Epithelial cell of esophagus (primary cell): ENCODE measurements at regions not wholly inside any gene's neighbourhood (a gene's known extent, or its start where the extent isn't known, plus 50 kb on each side); places are given as distances from the start of the nearest gene placed in this dataset.

Experiments used
- DNase-seq: peaks from one replicate; pipeline ENCODE4 v3.0.0; 2010; ENCODE audit warnings: low read depth
- H3K4me3 ChIP-seq: 2 replicates; pipeline ENCODE4 v1.5.1; 2011; ENCODE audit warnings: mild to moderate bottlenecking, low read length, control low read depth
- TF ChIP-seq, protein P1 (sequence below): IDR thresholded peaks from 2 replicates; pipeline ENCODE4 v1.5.1; 2011; ENCODE audit warnings: low read depth, mild to moderate bottlenecking, low read length, control low read depth, inconsistent platforms; ENCODE audit not compliant: insufficient read depth; ENCODE audit errors: missing control alignments

DNA sequence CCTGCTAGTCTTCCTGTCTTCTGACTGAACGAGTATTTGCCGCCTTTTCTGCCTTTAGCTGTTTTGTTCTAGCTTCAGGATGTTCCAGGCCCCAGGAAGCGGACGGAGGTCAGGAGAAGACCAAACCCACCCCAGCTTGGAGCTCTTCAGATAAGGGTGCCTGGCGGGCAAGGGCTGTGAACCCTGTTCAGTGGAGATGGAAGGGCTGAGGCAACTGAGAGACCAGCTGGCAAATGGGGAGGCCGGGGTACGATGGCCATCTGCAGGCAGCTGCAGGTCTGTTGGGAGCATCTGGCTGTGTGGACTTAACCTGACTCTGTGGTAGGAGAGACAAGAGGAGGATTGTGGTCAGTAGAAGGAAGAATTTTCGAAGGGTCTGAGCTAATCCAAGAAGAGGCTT is 95.6 kb downstream of the CHST1 start:
- H3K4me3 ChIP-seq, result no peak overlapping the region
- TF ChIP-seq, protein P1, sequence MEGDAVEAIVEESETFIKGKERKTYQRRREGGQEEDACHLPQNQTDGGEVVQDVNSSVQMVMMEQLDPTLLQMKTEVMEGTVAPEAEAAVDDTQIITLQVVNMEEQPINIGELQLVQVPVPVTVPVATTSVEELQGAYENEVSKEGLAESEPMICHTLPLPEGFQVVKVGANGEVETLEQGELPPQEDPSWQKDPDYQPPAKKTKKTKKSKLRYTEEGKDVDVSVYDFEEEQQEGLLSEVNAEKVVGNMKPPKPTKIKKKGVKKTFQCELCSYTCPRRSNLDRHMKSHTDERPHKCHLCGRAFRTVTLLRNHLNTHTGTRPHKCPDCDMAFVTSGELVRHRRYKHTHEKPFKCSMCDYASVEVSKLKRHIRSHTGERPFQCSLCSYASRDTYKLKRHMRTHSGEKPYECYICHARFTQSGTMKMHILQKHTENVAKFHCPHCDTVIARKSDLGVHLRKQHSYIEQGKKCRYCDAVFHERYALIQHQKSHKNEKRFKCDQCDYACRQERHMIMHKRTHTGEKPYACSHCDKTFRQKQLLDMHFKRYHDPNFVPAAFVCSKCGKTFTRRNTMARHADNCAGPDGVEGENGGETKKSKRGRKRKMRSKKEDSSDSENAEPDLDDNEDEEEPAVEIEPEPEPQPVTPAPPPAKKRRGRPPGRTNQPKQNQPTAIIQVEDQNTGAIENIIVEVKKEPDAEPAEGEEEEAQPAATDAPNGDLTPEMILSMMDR, result no peak
- no peak for DNase-seq

DNA sequence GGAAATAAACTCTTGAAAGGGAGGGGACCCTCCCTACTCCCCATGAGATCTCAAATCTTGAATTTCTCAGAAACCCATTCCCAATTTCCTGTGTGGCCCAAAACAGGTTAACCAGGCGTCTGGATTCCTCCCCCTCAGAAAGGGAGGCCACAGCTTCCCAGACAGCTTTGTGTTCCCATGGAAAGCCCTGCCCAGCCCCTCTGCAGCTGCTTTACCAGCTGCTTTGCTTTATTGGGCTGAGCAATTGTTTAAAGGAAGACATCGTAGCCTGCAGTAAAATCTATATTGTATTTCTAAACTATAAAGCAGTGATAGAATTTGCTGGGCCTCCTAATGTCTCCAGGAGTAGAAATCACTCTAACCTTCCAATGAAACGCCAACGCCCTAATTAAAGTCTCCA is 97.4 kb downstream of the CHST1 start:
- TF ChIP-seq, protein P1, result no peak
- no peak for DNase-seq
- H3K4me3 ChIP-seq, result no peak overlapping the region

GRCh38 chr11:45565446-45565988 is 99.9 kb downstream of the CHST1 start:
- TF ChIP-seq, protein P1, result no peak
- no peak overlapping the region for H3K4me3 ChIP-seq
- no peak for DNase-seq

DNA sequence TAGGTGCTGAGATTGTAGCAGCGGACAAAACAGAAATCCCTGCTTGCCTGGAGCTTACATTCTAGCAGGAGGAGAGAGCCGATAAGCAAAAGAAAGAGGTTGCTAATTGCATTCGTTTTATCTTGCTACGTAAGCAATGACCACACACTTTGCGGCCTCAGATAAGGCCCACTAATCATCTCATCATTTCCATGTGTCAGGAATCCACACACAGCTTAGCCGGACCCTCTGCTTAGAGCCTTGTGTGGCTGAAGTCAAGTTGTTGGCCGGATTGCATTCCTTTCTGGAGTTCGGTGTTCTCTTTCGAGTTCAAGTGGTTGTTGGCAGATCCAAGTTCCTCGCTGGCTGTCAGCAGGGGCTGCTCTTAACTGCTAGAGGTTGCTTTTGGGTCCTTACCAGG is 101.6 kb downstream of the CHST1 start:
- TF ChIP-seq, protein P1, result no peak
- no peak for DNase-seq
- no peak overlapping the region for H3K4me3 ChIP-seq

DNA sequence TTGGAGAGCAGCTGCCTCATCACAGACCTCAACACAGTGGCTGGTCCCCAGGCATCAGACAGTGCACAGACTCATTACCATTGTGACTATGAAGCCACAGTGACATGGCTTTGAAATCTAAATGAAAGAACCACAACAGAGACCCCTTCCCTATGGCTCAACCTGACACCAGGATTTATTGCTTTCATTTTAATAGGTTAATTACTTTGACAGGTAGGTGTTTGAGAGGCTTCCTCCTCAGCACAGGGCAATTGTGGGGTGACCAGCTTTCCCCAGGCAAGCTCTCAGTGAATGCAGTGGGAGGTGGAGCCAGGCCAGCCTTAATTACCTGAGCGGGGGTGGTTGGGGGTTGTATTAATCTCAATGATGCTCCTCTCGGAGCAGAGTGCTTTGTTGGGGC is 102.3 kb downstream of the CHST1 start:
- DNase-seq, result no peak
- TF ChIP-seq, protein P1, result no peak
- H3K4me3 ChIP-seq, result no peak overlapping the region

GRCh38 chr11:45560913-45561281 is 104.5 kb downstream of the CHST1 start:
- DNase-seq, result no peak
- no peak overlapping the region for H3K4me3 ChIP-seq

More at GRCh38 chr11:45560913-45561281, 104.5 kb downstream of the CHST1 start:
- TF ChIP-seq, protein P1, result no peak
